ENCODE measurements at regions not wholly inside any gene's neighbourhood (a gene's known extent, or its start where the extent isn't known, plus 50 kb on each side); places are given as distances from the start of the nearest gene placed in this dataset.

GRCh38 chr5:86881493-86882090 is 263.9 kb downstream of the COX7C start:
- TF ChIP-seq CTCF (conservative IDR thresholded peaks at IDR 0.05; ENCODE audit: low read depth, low read length): no peak
- no peak overlapping the region for H3K4me3 ChIP-seq (ENCODE audit: low read depth, low read length)
- no peak for DNase-seq (ENCODE audit: low read depth)

GRCh38 chr5:86884608-86885007 is 266.9 kb downstream of the COX7C start:
- no peak for TF ChIP-seq CTCF (conservative IDR thresholded peaks at IDR 0.05; ENCODE audit: low read depth, low read length)
- DNase-seq (ENCODE audit: low read depth): no peak
- H3K4me3 ChIP-seq (ENCODE audit: low read depth, low read length): no peak overlapping the region

DNA sequence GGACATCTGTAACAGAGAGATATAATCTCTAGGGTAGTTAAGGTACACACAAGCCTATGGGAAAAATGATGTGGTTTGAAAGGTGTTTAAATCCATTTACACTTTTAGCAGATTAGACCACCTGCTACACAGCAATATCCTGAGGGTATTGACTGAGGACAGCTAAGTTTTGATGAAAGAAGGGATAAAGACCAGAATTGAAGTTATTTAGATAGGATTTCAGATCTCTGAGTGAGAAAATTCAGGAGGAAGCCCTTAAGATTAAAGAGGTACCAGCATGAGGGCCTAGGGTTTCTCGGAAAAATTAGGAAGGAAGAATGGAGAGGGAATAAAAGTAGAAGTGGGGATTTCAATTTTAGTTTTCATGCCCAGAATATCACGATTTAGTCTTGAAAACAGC is 267.3 kb downstream of the COX7C start:
- H3K4me3 ChIP-seq (ENCODE audit: low read depth, low read length): no peak overlapping the region
- TF ChIP-seq CTCF (conservative IDR thresholded peaks at IDR 0.05; ENCODE audit: low read depth, low read length): no peak
- no peak for DNase-seq (ENCODE audit: low read depth)

GRCh38 chr5:86885489-86886230 is 267.9 kb downstream of the COX7C start:
- no peak for DNase-seq (ENCODE audit: low read depth)
- TF ChIP-seq CTCF (conservative IDR thresholded peaks at IDR 0.05; ENCODE audit: low read depth, low read length): no peak
- H3K4me3 ChIP-seq (ENCODE audit: low read depth, low read length): no peak overlapping the region

- no peak for TF ChIP-seq CTCF (conservative IDR thresholded peaks at IDR 0.05; ENCODE audit: low read depth, low read length)
- H3K4me3 ChIP-seq (ENCODE audit: low read depth, low read length): no peak overlapping the region
- DNase-seq (ENCODE audit: low read depth): no peak
Observed at GRCh38 chr5:86890375-86890774, 272.6 kb downstream of the COX7C start.

- no peak for DNase-seq (ENCODE audit: low read depth)
- TF ChIP-seq CTCF (conservative IDR thresholded peaks at IDR 0.05; ENCODE audit: low read depth, low read length): no peak
- H3K4me3 ChIP-seq (ENCODE audit: low read depth, low read length): no peak overlapping the region
Observed at GRCh38 chr5:86894056-86894455, 276.3 kb downstream of the COX7C start.

- no peak for TF ChIP-seq CTCF (conservative IDR thresholded peaks at IDR 0.05; ENCODE audit: low read depth, low read length)
- no peak overlapping the region for H3K4me3 ChIP-seq (ENCODE audit: low read depth, low read length)
- DNase-seq (ENCODE audit: low read depth): no peak
Observed at GRCh38 chr5:86896916-86897315, 279.2 kb downstream of the COX7C start.
